ENCODE measurements at regions not wholly inside any gene's neighbourhood (a gene's known extent, or its start where the extent isn't known, plus 50 kb on each side); places are given as distances from the start of the nearest gene placed in this dataset.

GRCh38 chr6:140867336-140867735 lies 1265.4 kb upstream of the GJE1 start:
- POLR2A ChIA-PET = no interaction called here
- no peaks in the 10 kb centered on the region for H3K4me1 Mint-ChIP-seq (ENCODE audit: low read depth)
- intact Hi-C loops (cut with micrococcal nuclease) = no loop called here

GRCh38 chr6:140858381-140858971 lies 1274.2 kb upstream of the GJE1 start:
- no peak overlapping the region for H3K4me3 Mint-ChIP-seq
- ChIA-PET POLR2A (no interaction called here), CTCF (no interaction called here)
- H3K4me1 Mint-ChIP-seq (ENCODE audit: low read depth) = no peaks in the 10 kb centered on the region
- no peaks in the 10 kb centered on the region for H3K27me3 Mint-ChIP-seq
- intact Hi-C loops (cut with micrococcal nuclease) = no loop called here
- H3K9me3 Mint-ChIP-seq = no peaks in the 10 kb centered on the region
- DNase-seq = no peak
- H3K36me3 Mint-ChIP-seq = no peaks in the 10 kb centered on the region
- H3K27ac Mint-ChIP-seq = no peak overlapping the region

More at GRCh38 chr6:140867336-140867735, 1265.4 kb upstream of the GJE1 start:
- no peaks in the 10 kb centered on the region for H3K9me3 Mint-ChIP-seq
- no peaks in the 10 kb centered on the region for H3K36me3 Mint-ChIP-seq
- no peak overlapping the region for H3K27ac Mint-ChIP-seq
- no peak for DNase-seq
- CTCF ChIA-PET = no interaction called here
- H3K27me3 Mint-ChIP-seq = no peaks in the 10 kb centered on the region
- no peak overlapping the region for H3K4me3 Mint-ChIP-seq

- Mint-ChIP-seq H3K27ac (no peak overlapping the region), H3K4me3 (no peak overlapping the region), H3K4me1 (ENCODE audit: low read depth) (no peaks in the 10 kb centered on the region), H3K9me3 (no peaks in the 10 kb centered on the region), H3K27me3 (no peaks in the 10 kb centered on the region), H3K36me3 (no peaks in the 10 kb centered on the region)
- POLR2A ChIA-PET = no interaction called here
- intact Hi-C loops (cut with micrococcal nuclease) = no loop called here
- no peak for DNase-seq
- CTCF ChIA-PET = no interaction called here
Measured at GRCh38 chr6:140857739-140858380, 1274.9 kb upstream of the GJE1 start.

GRCh38 chr6:140855520-140855919 lies 1277.2 kb upstream of the GJE1 start:
- ChIA-PET CTCF (no interaction called here), POLR2A (no interaction called here)
- Mint-ChIP-seq H3K4me1 (ENCODE audit: low read depth) (no peaks in the 10 kb centered on the region), H3K4me3 (no peak overlapping the region), H3K27me3 (no peaks in the 10 kb centered on the region), H3K27ac (no peak overlapping the region), H3K36me3 (no peaks in the 10 kb centered on the region), H3K9me3 (no peaks in the 10 kb centered on the region)
- no peak for DNase-seq
- intact Hi-C loops (cut with micrococcal nuclease) = no loop called here

GRCh38 chr6:140854318-140854717 lies 1278.4 kb upstream of the GJE1 start:
- intact Hi-C loops (cut with micrococcal nuclease) = no loop called here
- Mint-ChIP-seq H3K27ac (no peak overlapping the region), H3K9me3 (no peaks in the 10 kb centered on the region), H3K27me3 (no peaks in the 10 kb centered on the region), H3K4me1 (ENCODE audit: low read depth) (no peaks in the 10 kb centered on the region), H3K4me3 (no peak overlapping the region), H3K36me3 (no peaks in the 10 kb centered on the region)
- CTCF ChIA-PET = no interaction called here
- POLR2A ChIA-PET = interaction anchor here (0.9 kb wide), 1 partner anchor 9 kb away, joined by 3 read pairs; no protein-coding TSS in a partner anchor
- no peak for DNase-seq

- no peak overlapping the region for H3K4me3 Mint-ChIP-seq
- no peaks in the 10 kb centered on the region for H3K36me3 Mint-ChIP-seq
- H3K27me3 Mint-ChIP-seq = no peaks in the 10 kb centered on the region
- no peak overlapping the region for H3K27ac Mint-ChIP-seq
- CTCF ChIA-PET = no interaction called here
- DNase-seq = no peak
- POLR2A ChIA-PET = no interaction called here
- no peaks in the 10 kb centered on the region for H3K9me3 Mint-ChIP-seq
- H3K4me1 Mint-ChIP-seq (ENCODE audit: low read depth) = no peaks in the 10 kb centered on the region
- intact Hi-C loops (cut with micrococcal nuclease) = no loop called here
Measured at GRCh38 chr6:140850438-140850837, 1282.3 kb upstream of the GJE1 start.

- ChIA-PET POLR2A (no interaction called here), CTCF (no interaction called here)
- intact Hi-C loops (cut with micrococcal nuclease) = no loop called here
- no peaks in the 10 kb centered on the region for H3K36me3 Mint-ChIP-seq
- H3K4me1 Mint-ChIP-seq (ENCODE audit: low read depth) = no peaks in the 10 kb centered on the region
- no peak for DNase-seq
- no peak overlapping the region for H3K27ac Mint-ChIP-seq
- no peaks in the 10 kb centered on the region for H3K9me3 Mint-ChIP-seq
- H3K27me3 Mint-ChIP-seq = no peaks in the 10 kb centered on the region
- no peak overlapping the region for H3K4me3 Mint-ChIP-seq
Measured at GRCh38 chr6:140849456-140849855, 1283.3 kb upstream of the GJE1 start.

GRCh38 chr6:140847262-140847645 lies 1285.5 kb upstream of the GJE1 start:
- POLR2A ChIA-PET = no interaction called here
- CTCF ChIA-PET = no interaction called here
- Mint-ChIP-seq H3K36me3 (no peaks in the 10 kb centered on the region), H3K9me3 (no peaks in the 10 kb centered on the region), H3K4me3 (no peak overlapping the region), H3K4me1 (ENCODE audit: low read depth) (no peaks in the 10 kb centered on the region), H3K27me3 (peaks cover 2% of the 10 kb centered on the region), H3K27ac (no peak overlapping the region)
- intact Hi-C loops (cut with micrococcal nuclease) = no loop called here
- no peak for DNase-seq

GRCh38 chr6:140846503-140847261 lies 1286.0 kb upstream of the GJE1 start:
- no peaks in the 10 kb centered on the region for H3K9me3 Mint-ChIP-seq
- POLR2A ChIA-PET = no interaction called here
- no peaks in the 10 kb centered on the region for H3K36me3 Mint-ChIP-seq

GRCh38 chr6:140845701-140846100 lies 1287.0 kb upstream of the GJE1 start:
- H3K9me3 Mint-ChIP-seq = no peaks in the 10 kb centered on the region
- ChIA-PET CTCF (no interaction called here), POLR2A (no interaction called here)
- H3K36me3 Mint-ChIP-seq = no peaks in the 10 kb centered on the region
- no peak overlapping the region for H3K27ac Mint-ChIP-seq
- intact Hi-C loops (cut with micrococcal nuclease) = no loop called here
- peaks cover 2% of the 10 kb centered on the region for H3K27me3 Mint-ChIP-seq
- no peaks in the 10 kb centered on the region for H3K4me1 Mint-ChIP-seq (ENCODE audit: low read depth)
- no peak for DNase-seq
- no peak overlapping the region for H3K4me3 Mint-ChIP-seq

More at GRCh38 chr6:140846503-140847261, 1286.0 kb upstream of the GJE1 start:
- H3K4me1 Mint-ChIP-seq (ENCODE audit: low read depth) = no peaks in the 10 kb centered on the region
- no peak overlapping the region for H3K27ac Mint-ChIP-seq
- CTCF ChIA-PET = no interaction called here
- H3K4me3 Mint-ChIP-seq = no peak overlapping the region
- peaks cover 2% of the 10 kb centered on the region for H3K27me3 Mint-ChIP-seq
- DNase-seq = no peak
- intact Hi-C loops (cut with micrococcal nuclease) = no loop called here

- POLR2A ChIA-PET = no interaction called here
- Mint-ChIP-seq H3K36me3 (no peaks in the 10 kb centered on the region), H3K4me3 (no peak overlapping the region), H3K9me3 (no peaks in the 10 kb centered on the region), H3K4me1 (ENCODE audit: low read depth) (no peaks in the 10 kb centered on the region), H3K27ac (no peak overlapping the region), H3K27me3 (peaks cover 2% of the 10 kb centered on the region)
- CTCF ChIA-PET = interaction anchor here (0.8 kb wide), 1 partner anchor 9 kb away, joined by 3 read pairs; no protein-coding TSS in a partner anchor
- no peak for DNase-seq
- intact Hi-C loops (cut with micrococcal nuclease) = no loop called here
Measured at GRCh38 chr6:140844167-140844566, 1288.6 kb upstream of the GJE1 start.

GRCh38 chr6:140833408-140833807 lies 1299.3 kb upstream of the GJE1 start:
- H3K4me1 Mint-ChIP-seq (ENCODE audit: low read depth) = no peaks in the 10 kb centered on the region
- intact Hi-C loops (cut with micrococcal nuclease) = no loop called here

GRCh38 chr6:140830666-140831065 lies 1302.1 kb upstream of the GJE1 start:
- Mint-ChIP-seq H3K27me3 (no peaks in the 10 kb centered on the region), H3K9me3 (no peaks in the 10 kb centered on the region), H3K27ac (no peak overlapping the region), H3K36me3 (no peaks in the 10 kb centered on the region), H3K4me3 (no peak overlapping the region), H3K4me1 (ENCODE audit: low read depth) (no peaks in the 10 kb centered on the region)
- DNase-seq = no peak
- intact Hi-C loops (cut with micrococcal nuclease) = no loop called here
- POLR2A ChIA-PET = no interaction called here
- CTCF ChIA-PET = no interaction called here

More at GRCh38 chr6:140833408-140833807, 1299.3 kb upstream of the GJE1 start:
- CTCF ChIA-PET = no interaction called here
- no peaks in the 10 kb centered on the region for H3K36me3 Mint-ChIP-seq
- no peak overlapping the region for H3K27ac Mint-ChIP-seq
- H3K4me3 Mint-ChIP-seq = no peak overlapping the region
- H3K27me3 Mint-ChIP-seq = no peaks in the 10 kb centered on the region
- no peaks in the 10 kb centered on the region for H3K9me3 Mint-ChIP-seq
- POLR2A ChIA-PET = no interaction called here
- no peak for DNase-seq
